GM13976 (cell line): ENCODE measurements at regions not wholly inside any gene's neighbourhood (a gene's known extent, or its start where the extent isn't known, plus 50 kb on each side); places are given as distances from the start of the nearest gene placed in this dataset.

Source experiments
- DNase-seq: peaks from one replicate; pipeline ENCODE4 v3.0.0; 2012; ENCODE audit warnings: low spot score
- in situ Hi-C: fragments of 300-500 bp; cut with MboI; formaldehyde crosslinking; loops from one replicate; pipeline ENCODE4 v1.12.0; 2022; ENCODE audit warnings: low sequenced_read_pairs, mixed read lengths, inconsistent platforms; ENCODE audit not compliant: unreplicated experiment
- TF ChIP-seq, protein P1 (sequence below): IDR thresholded peaks from 2 replicates; pipeline ENCODE4 v1.5.1; 2012; ENCODE audit warnings: borderline replicate concordance, mild to moderate bottlenecking; ENCODE audit not compliant: insufficient read depth; ENCODE audit errors: extremely low read depth, missing control alignments, control extremely low read depth

DNA sequence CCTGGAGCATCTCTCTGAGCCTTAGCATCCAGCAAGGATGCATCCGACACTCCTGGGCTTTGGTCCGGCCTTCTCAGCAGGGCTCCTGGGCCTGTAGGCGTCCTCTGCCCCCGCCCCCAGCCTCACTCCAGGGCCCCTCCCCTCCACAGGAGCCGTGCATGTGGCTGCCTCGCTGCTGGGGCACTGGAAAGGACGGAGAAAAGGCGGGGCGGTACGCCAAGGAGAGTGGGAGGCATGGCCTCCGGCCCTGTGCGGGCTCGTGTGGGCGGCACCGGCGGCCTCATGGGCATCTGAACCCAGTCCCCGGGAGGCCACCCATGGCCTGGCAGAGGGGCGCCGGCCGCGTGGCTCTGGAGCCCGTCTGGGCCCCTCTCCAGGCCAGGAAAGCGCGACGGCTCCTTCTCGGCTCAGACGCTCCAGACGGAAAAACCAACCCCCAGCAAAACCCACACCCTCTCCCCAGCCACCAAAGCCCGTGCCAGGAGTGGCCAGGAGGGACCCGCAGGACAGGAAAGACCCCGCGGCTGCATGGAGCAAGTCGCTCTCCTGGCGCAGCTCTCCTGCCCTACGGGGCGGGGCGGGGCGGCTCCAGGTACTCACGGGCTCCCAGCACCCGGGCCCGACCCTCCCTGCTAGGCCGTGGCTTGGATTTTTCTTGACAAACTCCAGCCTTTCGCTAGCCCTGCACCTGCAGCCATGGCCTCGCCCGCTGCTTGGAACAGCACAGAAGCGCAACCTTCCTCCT lies 419.9 kb downstream of the QKI start:
- TF ChIP-seq, protein P1, sequence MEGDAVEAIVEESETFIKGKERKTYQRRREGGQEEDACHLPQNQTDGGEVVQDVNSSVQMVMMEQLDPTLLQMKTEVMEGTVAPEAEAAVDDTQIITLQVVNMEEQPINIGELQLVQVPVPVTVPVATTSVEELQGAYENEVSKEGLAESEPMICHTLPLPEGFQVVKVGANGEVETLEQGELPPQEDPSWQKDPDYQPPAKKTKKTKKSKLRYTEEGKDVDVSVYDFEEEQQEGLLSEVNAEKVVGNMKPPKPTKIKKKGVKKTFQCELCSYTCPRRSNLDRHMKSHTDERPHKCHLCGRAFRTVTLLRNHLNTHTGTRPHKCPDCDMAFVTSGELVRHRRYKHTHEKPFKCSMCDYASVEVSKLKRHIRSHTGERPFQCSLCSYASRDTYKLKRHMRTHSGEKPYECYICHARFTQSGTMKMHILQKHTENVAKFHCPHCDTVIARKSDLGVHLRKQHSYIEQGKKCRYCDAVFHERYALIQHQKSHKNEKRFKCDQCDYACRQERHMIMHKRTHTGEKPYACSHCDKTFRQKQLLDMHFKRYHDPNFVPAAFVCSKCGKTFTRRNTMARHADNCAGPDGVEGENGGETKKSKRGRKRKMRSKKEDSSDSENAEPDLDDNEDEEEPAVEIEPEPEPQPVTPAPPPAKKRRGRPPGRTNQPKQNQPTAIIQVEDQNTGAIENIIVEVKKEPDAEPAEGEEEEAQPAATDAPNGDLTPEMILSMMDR, result no peak
- DNase-seq, result no peak
- in situ Hi-C loops, result no loop called here

GRCh38 chr6:163831736-163832135 lies 417.2 kb downstream of the QKI start:
- in situ Hi-C loops, result no loop called here

GRCh38 chr6:163830641-163831040 lies 416.1 kb downstream of the QKI start:
- in situ Hi-C loops, result no loop called here
- TF ChIP-seq, protein P1, result no peak
- DNase-seq, result no peak

More at GRCh38 chr6:163831736-163832135, 417.2 kb downstream of the QKI start:
- TF ChIP-seq, protein P1, result no peak
- DNase-seq, result no peak

DNA sequence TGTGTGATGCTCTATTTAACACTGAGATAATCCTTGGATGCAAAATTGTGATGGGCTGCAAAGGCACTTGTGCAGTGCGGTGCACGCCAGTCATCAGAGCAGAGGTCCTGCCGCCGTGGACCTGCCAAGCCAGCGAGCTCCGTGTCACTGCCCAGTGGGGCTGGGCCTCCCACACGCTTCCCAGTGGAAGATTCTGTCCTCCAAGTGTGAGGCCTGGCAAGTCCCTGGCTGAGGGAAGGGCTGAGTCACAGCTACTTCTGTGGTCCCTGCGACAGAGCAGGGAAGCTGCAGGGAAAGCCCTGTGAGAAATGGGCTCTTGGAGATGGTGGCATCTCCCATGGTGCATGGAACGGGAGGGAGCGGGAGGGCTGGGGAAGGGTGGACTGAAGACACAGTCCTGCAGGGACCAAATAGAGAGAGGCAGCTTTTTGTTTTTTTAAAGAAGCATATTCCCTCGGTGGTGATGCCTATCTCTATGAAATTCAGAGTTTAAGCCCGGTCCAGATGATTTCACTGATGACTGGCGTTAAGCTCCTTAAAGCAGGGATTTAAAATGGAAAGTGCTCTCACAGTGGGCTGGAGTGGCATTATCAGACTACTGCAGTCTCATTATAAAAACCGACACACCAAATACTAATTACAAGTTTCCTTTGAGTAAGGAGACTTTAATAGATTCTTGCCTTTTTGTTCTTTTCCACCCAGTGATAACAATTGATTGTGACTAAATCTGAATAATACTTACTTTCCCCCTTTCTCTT lies 413.7 kb downstream of the QKI start:
- DNase-seq, result no peak
- TF ChIP-seq, protein P1, result no peak
- in situ Hi-C loops, result no loop called here

- TF ChIP-seq, protein P1, result no peak
- in situ Hi-C loops, result no loop called here
- no peak for DNase-seq
Observed at GRCh38 chr6:163827143-163827542, 412.6 kb downstream of the QKI start.

- in situ Hi-C loops, result no loop called here
- DNase-seq, result no peak
- TF ChIP-seq, protein P1, result no peak
Observed at GRCh38 chr6:163826629-163827028, 412.1 kb downstream of the QKI start.
